AG04449 (cell line): ENCODE measurements at regions not wholly inside any gene's neighbourhood (a gene's known extent, or its start where the extent isn't known, plus 50 kb on each side); places are given as distances from the start of the nearest gene placed in this dataset.

Experiments used
- CTCF ChIA-PET: fragments of 350-600 bp; formaldehyde crosslinking; extraction: SDS; loops from one replicate; lab custom pipeline; 2021; ENCODE audit warnings: antibody characterized with exemption; lab: Yijun Ruan, JAX
- POLR2A ChIA-PET: fragments of 400-600, 350-600 bp; formaldehyde crosslinking; extraction: SDS; loops from one replicate; lab custom pipeline; 2020; ENCODE audit warnings: antibody characterized with exemption, inconsistent platforms; lab: Yijun Ruan, JAX
- DNase-seq: peaks from one replicate; pipeline ENCODE4 v3.0.0-alpha.2; 2010; ENCODE audit warnings: low read depth, low spot score
- H3K4me3 ChIP-seq: 2 replicates; pipeline ENCODE4 v1.5.1; 2011; ENCODE audit warnings: low read depth, mild to moderate bottlenecking, control low read depth, low read length
- CTCF ChIP-seq: IDR thresholded peaks from one replicate; pipeline ENCODE4 v1.5.1; 2011; ENCODE audit warnings: mild to moderate bottlenecking, moderate library complexity, low read length, control low read depth, inconsistent platforms; ENCODE audit not compliant: insufficient read depth; ENCODE audit errors: missing control alignments

GRCh38 chr6:30272032-30272431, 54.7 kb upstream of the TRIM39 start:
- CTCF ChIA-PET = no interaction called here
- no peak for DNase-seq
- TF ChIP-seq CTCF = no peak
- H3K4me3 ChIP-seq = no peak overlapping the region
- POLR2A ChIA-PET = no interaction called here

- TF ChIP-seq CTCF = no peak
- DNase-seq = no peak
- no peak overlapping the region for H3K4me3 ChIP-seq
- ChIA-PET POLR2A (no interaction called here), CTCF (interaction anchor here (1.1 to 1.7 kb wide), 3 partner anchors 10 to 50 kb away, joined by 3 to 4 read pairs (median 3); no protein-coding TSS in a partner anchor)
Measured at GRCh38 chr6:30267423-30267822, 54.2 kb upstream of the TRIM26 start.

- POLR2A ChIA-PET = no interaction called here
- DNase-seq = no peak
- CTCF ChIA-PET = no interaction called here
- no peak for TF ChIP-seq CTCF
- H3K4me3 ChIP-seq = no peak overlapping the region
Measured at GRCh38 chr6:30265594-30265993, 52.4 kb upstream of the TRIM26 start.

- no peak overlapping the region for H3K4me3 ChIP-seq
- POLR2A ChIA-PET = no interaction called here
- DNase-seq = no peak
- CTCF ChIA-PET = no interaction called here
- TF ChIP-seq CTCF = no peak
Measured at GRCh38 chr6:30265181-30265580, 52.0 kb upstream of the TRIM26 start.

- DNase-seq = peak; percentile 33
- ChIA-PET CTCF (no interaction called here), POLR2A (no interaction called here)
- H3K4me3 ChIP-seq = no peak overlapping the region
- TF ChIP-seq CTCF = no peak
Measured at GRCh38 chr6:30264743-30265142, 51.5 kb upstream of the TRIM26 start.

- CTCF ChIA-PET = interaction anchor here (1.2 kb wide), 1 partner anchor 26 kb away, joined by 3 read pairs; no protein-coding TSS in a partner anchor
- TF ChIP-seq CTCF = no peak
- no peak overlapping the region for H3K4me3 ChIP-seq
- no peak for DNase-seq
- POLR2A ChIA-PET = no interaction called here
Measured at GRCh38 chr6:30263734-30264133, 50.5 kb upstream of the TRIM26 start.
